ENCODE measurements at regions not wholly inside any gene's neighbourhood (a gene's known extent, or its start where the extent isn't known, plus 50 kb on each side); places are given as distances from the start of the nearest gene placed in this dataset.

DNA sequence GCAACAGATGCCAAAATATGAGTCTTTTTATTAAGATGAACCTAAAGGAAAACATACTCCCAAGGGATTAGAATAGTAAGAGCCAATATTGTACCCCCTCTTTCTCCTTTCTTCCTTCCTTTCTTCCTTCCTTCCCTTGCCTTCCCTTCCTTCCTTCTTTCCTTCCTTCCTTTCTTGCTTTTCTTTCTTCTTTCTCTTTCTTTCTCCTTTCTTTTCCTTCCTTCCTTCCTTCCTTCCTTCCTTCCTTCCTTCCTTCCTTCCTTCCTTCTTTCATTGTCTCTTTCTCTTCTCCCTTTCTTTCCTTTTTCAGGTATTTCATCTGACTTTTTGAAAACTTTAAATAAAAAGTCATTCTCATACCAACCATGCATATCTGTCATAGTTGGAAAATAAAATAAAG is 892.5 kb downstream of the LRFN5 start:
- TF ChIP-seq, protein P1, sequence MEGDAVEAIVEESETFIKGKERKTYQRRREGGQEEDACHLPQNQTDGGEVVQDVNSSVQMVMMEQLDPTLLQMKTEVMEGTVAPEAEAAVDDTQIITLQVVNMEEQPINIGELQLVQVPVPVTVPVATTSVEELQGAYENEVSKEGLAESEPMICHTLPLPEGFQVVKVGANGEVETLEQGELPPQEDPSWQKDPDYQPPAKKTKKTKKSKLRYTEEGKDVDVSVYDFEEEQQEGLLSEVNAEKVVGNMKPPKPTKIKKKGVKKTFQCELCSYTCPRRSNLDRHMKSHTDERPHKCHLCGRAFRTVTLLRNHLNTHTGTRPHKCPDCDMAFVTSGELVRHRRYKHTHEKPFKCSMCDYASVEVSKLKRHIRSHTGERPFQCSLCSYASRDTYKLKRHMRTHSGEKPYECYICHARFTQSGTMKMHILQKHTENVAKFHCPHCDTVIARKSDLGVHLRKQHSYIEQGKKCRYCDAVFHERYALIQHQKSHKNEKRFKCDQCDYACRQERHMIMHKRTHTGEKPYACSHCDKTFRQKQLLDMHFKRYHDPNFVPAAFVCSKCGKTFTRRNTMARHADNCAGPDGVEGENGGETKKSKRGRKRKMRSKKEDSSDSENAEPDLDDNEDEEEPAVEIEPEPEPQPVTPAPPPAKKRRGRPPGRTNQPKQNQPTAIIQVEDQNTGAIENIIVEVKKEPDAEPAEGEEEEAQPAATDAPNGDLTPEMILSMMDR (IDR thresholded peaks at IDR 0.05; ENCODE audit: borderline replicate concordance, extremely low read depth, low read length, poor library complexity, severe bottlenecking): no peak
- no peak for TF ChIP-seq EZH2 (IDR thresholded peaks at IDR 0.05; ENCODE audit: borderline replicate concordance, low read depth, low read length, severe bottlenecking)

Data from DND-41 (cell line).